Panc1 (cell line): ENCODE measurements at regions not wholly inside any gene's neighbourhood (a gene's known extent, or its start where the extent isn't known, plus 50 kb on each side); places are given as distances from the start of the nearest gene placed in this dataset.
"Not testable (repeated sequence)": the region's sequence is repeated elsewhere in the genome, so short reads cannot be mapped to it uniquely, and the experiment has no call there.

Experiments used
- ATAC-seq: fragments of 200-7000 bp; cut with Tn5 transposase; 2 replicates; pipeline ENCODE4 v1.9.1; 2020; ENCODE audit warnings: mild to moderate bottlenecking, moderate library complexity
- BruUV-seq: library from RNA; stranded (reverse); fragments of 400-500 nt; replicated peaks from 2 replicates; lab custom pipeline; 2021; lab: Mats Ljungman, UMichigan
- CTCF ChIA-PET: fragments of 300-600 bp; sonication (Branson Sonifier 250); formaldehyde crosslinking; loops from one replicate; lab custom pipeline; 2022; ENCODE audit warnings: antibody characterized with exemption; lab: Charles Lee
- POLR2A ChIA-PET: fragments of 300-600 bp; sonication (Branson Sonifier 250); formaldehyde crosslinking; loops from one replicate; lab custom pipeline; 2022; ENCODE audit warnings: antibody characterized with exemption; lab: Charles Lee
- DNase-seq: peaks from one replicate; pipeline ENCODE4 v3.0.0-alpha.2; 2010; ENCODE audit warnings: low read depth, low spot score
- H3K27ac ChIP-seq: 2 replicates; pipeline ENCODE4 v1.5.1; 2011; ENCODE audit warnings: mild to moderate bottlenecking, low read length, inconsistent platforms
- H3K27me3 ChIP-seq: fragments of 200-500 bp; sonication (Bioruptor generic); 2 replicates; pipeline ENCODE4 v1.6.0; 2014; ENCODE audit warnings: low read length, inconsistent platforms; ENCODE audit not compliant: control insufficient read depth, insufficient read depth
- H3K36me3 ChIP-seq: fragments of 200-500 bp; sonication (Bioruptor generic); 2 replicates; pipeline ENCODE4 v1.5.1; 2014; ENCODE audit warnings: inconsistent platforms, mild to moderate bottlenecking, low read length, moderate library complexity; ENCODE audit not compliant: control insufficient read depth, insufficient read depth
- H3K4me1 ChIP-seq: 2 replicates; pipeline ENCODE4 v1.5.1; 2011; ENCODE audit warnings: inconsistent platforms, mild to moderate bottlenecking, low read length, moderate library complexity; ENCODE audit not compliant: control insufficient read depth, insufficient read depth
- H3K4me3 ChIP-seq, 2 experiments: 2 replicates each; pipeline ENCODE4 v1.5.1; 2011 to 2012; ENCODE audit warnings: low read depth in 2 of 2, low read length in 2 of 2, mild to moderate bottlenecking in 2 of 2, inconsistent platforms in 1 of 2, moderate library complexity in 1 of 2
- H3K9me3 ChIP-seq: fragments of 200-500 bp; sonication (Bioruptor generic); 2 replicates; pipeline ENCODE4 v1.5.1; 2014; ENCODE audit warnings: low read depth, mild to moderate bottlenecking, inconsistent platforms, low read length, moderate library complexity; ENCODE audit not compliant: control insufficient read depth, insufficient read depth
- CTCF ChIP-seq: fragments of 450-650 bp; IDR thresholded peaks from 2 replicates; pipeline ENCODE4 v1.5.1; 2017; ENCODE audit warnings: mild to moderate bottlenecking
- POLR2AphosphoS5 ChIP-seq: IDR thresholded peaks from 2 replicates; pipeline ENCODE4 v1.6.1; 2012; ENCODE audit warnings: mild to moderate bottlenecking, low read depth, low read length, moderate library complexity
- REST ChIP-seq, 2 experiments: IDR thresholded peaks; 2 replicates each; pipeline ENCODE4 v1.6.1; 2011 to 2012; ENCODE audit warnings: low read depth in 2 of 2, control low read depth in 1 of 2, low read length in 1 of 2, mild to moderate bottlenecking in 1 of 2, moderate library complexity in 1 of 2; ENCODE audit not compliant: insufficient read depth in 1 of 2
- SIN3A ChIP-seq: IDR thresholded peaks from 2 replicates; pipeline ENCODE4 v1.6.1; 2012; ENCODE audit warnings: low read depth, mild to moderate bottlenecking, low read length, moderate library complexity, borderline replicate concordance; ENCODE audit not compliant: insufficient read depth
- TCF7L2 ChIP-seq: IDR thresholded peaks from 2 replicates; pipeline ENCODE4 v1.6.1; 2011; ENCODE audit warnings: mild to moderate bottlenecking, low read depth, low read length, inconsistent platforms
- in situ Hi-C: cut with HindIII; loops from 2 replicates; pipeline ENCODE4 v1.10.0; 2016; ENCODE audit warnings: low sequenced_read_pairs, low pct_unique_long_range_greater_than_20kb
- intact Hi-C: fragments of 100-400 bp; cut with micrococcal nuclease; formaldehyde crosslinking; loops from one replicate; pipeline ENCODE4 v1.10.0; 2022; ENCODE audit not compliant: unreplicated experiment

- no peak overlapping the region for H3K27ac ChIP-seq
- in situ Hi-C loops (no loop called here), intact Hi-C loops (no loop called here)
- no peak for TF ChIP-seq TCF7L2
- POLR2A ChIA-PET = no interaction called here
- no peaks in the 10 kb centered on the region for H3K4me1 ChIP-seq
- H3K9me3 ChIP-seq = no peaks in the 10 kb centered on the region
- no peak overlapping the region for H3K4me3 ChIP-seq
- CTCF ChIA-PET = no interaction called here
- H3K27me3 ChIP-seq = no peaks in the 10 kb centered on the region
- ATAC-seq = no peak
- no peak for DNase-seq
- H3K36me3 ChIP-seq = no peaks in the 10 kb centered on the region
- BruUV-seq = no TSS peak
These were observed 118.3 kb downstream of the BMP4 start for GRCh38 chr14:53838374-53838773.

GRCh38 chr14:53837656-53838055, 119.0 kb downstream of the BMP4 start:
- H3K4me3 ChIP-seq, ATAC-seq, H3K9me3 ChIP-seq, POLR2A ChIA-PET, intact Hi-C loops, BruUV-seq, DNase-seq, H3K27me3 ChIP-seq, H3K4me1 ChIP-seq, in situ Hi-C loops, CTCF ChIA-PET, H3K27ac ChIP-seq, H3K36me3 ChIP-seq: not testable (repeated sequence)

- Histone ChIP-seq H3K4me1 (no peaks in the 10 kb centered on the region), H3K9me3 (no peaks in the 10 kb centered on the region), H3K36me3 (no peaks in the 10 kb centered on the region), H3K4me3 (no peak overlapping the region), H3K27me3 (no peaks in the 10 kb centered on the region), H3K27ac (no peak overlapping the region)
- CTCF ChIA-PET = no interaction called here
- no peak for TF ChIP-seq CTCF
- TF ChIP-seq REST (IDR thresholded peaks at IDR 0.05; ENCODE audit: insufficient read depth in 1 of 2, low read depth in 2 of 2, low read length in 1 of 2) = no peak
- TF ChIP-seq TCF7L2 = no peak
- no peak for TF ChIP-seq SIN3A
- no peak for TF ChIP-seq POLR2AphosphoS5
- POLR2A ChIA-PET = no interaction called here
- DNase-seq = no peak
- in situ Hi-C loops = no loop called here
- intact Hi-C loops = no loop called here
- no peak for ATAC-seq
- no TSS peak for BruUV-seq
These were observed 120.1 kb downstream of the BMP4 start for GRCh38 chr14:53836551-53836950.
